Nephron progenitor cell (in vitro differentiated cells): ENCODE measurements at regions not wholly inside any gene's neighbourhood (a gene's known extent, or its start where the extent isn't known, plus 50 kb on each side); places are given as distances from the start of the nearest gene placed in this dataset.

Source experiments
- DNase-seq: peaks from one replicate; pipeline ENCODE4 v3.0.0; 2021
- H3K27ac Mint-ChIP-seq: 2 replicates; pipeline ENCODE4 v1.8.0; 2021; ENCODE audit warnings: mild to moderate bottlenecking, moderate library complexity, mixed read lengths
- H3K27me3 Mint-ChIP-seq: 2 replicates; pipeline ENCODE4 v1.8.0; 2021; ENCODE audit warnings: mild to moderate bottlenecking, low read depth, mixed read lengths; ENCODE audit not compliant: poor library complexity
- H3K36me3 Mint-ChIP-seq: 2 replicates; pipeline ENCODE4 v1.8.0; 2021; ENCODE audit warnings: low read depth, mixed read lengths
- H3K4me1 Mint-ChIP-seq: 2 replicates; pipeline ENCODE4 v1.8.0; 2021; ENCODE audit warnings: mixed read lengths
- H3K4me3 Mint-ChIP-seq: 2 replicates; pipeline ENCODE4 v1.8.0; 2021; ENCODE audit warnings: mild to moderate bottlenecking, moderate library complexity, mixed read lengths
- H3K9me3 Mint-ChIP-seq: 2 replicates; pipeline ENCODE4 v1.8.0; 2021; ENCODE audit warnings: mild to moderate bottlenecking, moderate library complexity, mixed read lengths
- CTCF ChIP-seq: fragments of 200-600 bp; sonication (generic); IDR thresholded peaks from 2 replicates; pipeline ENCODE4 v1.5.0; 2021; ENCODE audit warnings: antibody characterized with exemption

GRCh38 chr2:60175290-60175689, 378.2 kb downstream of the BCL11A start:
- H3K36me3 Mint-ChIP-seq, result no peaks in the 10 kb centered on the region
- H3K27me3 Mint-ChIP-seq, result no peaks in the 10 kb centered on the region
- no peaks in the 10 kb centered on the region for H3K4me1 Mint-ChIP-seq
- H3K9me3 Mint-ChIP-seq, result no peaks in the 10 kb centered on the region
- TF ChIP-seq CTCF, result no peak
- no peak overlapping the region for H3K27ac Mint-ChIP-seq
- no peak overlapping the region for H3K4me3 Mint-ChIP-seq
- no peak for DNase-seq

- no peak for TF ChIP-seq CTCF
- H3K27ac Mint-ChIP-seq, result no peak overlapping the region
- no peak overlapping the region for H3K4me3 Mint-ChIP-seq
- H3K27me3 Mint-ChIP-seq, result peaks cover 4% of the 10 kb centered on the region
- H3K9me3 Mint-ChIP-seq, result no peaks in the 10 kb centered on the region
- no peaks in the 10 kb centered on the region for H3K4me1 Mint-ChIP-seq
- DNase-seq, result no peak
- no peaks in the 10 kb centered on the region for H3K36me3 Mint-ChIP-seq
These were observed 379.3 kb downstream of the BCL11A start for GRCh38 chr2:60174146-60174545.

GRCh38 chr2:60172801-60173200, 380.7 kb downstream of the BCL11A start:
- no peaks in the 10 kb centered on the region for H3K4me1 Mint-ChIP-seq
- H3K4me3 Mint-ChIP-seq, result no peak overlapping the region
- H3K27me3 Mint-ChIP-seq, result peaks cover 4% of the 10 kb centered on the region
- DNase-seq, result no peak
- H3K36me3 Mint-ChIP-seq, result no peaks in the 10 kb centered on the region
- no peak for TF ChIP-seq CTCF
- H3K9me3 Mint-ChIP-seq, result no peaks in the 10 kb centered on the region
- H3K27ac Mint-ChIP-seq, result no peak overlapping the region

- no peaks in the 10 kb centered on the region for H3K36me3 Mint-ChIP-seq
- peaks cover 11% of the 10 kb centered on the region for H3K27me3 Mint-ChIP-seq
- H3K4me1 Mint-ChIP-seq, result peaks cover 3% of the 10 kb centered on the region
- TF ChIP-seq CTCF, result no peak
- no peaks in the 10 kb centered on the region for H3K9me3 Mint-ChIP-seq
- H3K27ac Mint-ChIP-seq, result no peak overlapping the region
- no peak for DNase-seq
- no peak overlapping the region for H3K4me3 Mint-ChIP-seq
These were observed 383.2 kb downstream of the BCL11A start for GRCh38 chr2:60170272-60170671.

- Mint-ChIP-seq H3K9me3 (no peaks in the 10 kb centered on the region), H3K27me3 (peaks cover 11% of the 10 kb centered on the region)
These were observed 385.2 kb downstream of the BCL11A start for GRCh38 chr2:60168247-60168646.

More at GRCh38 chr2:60168247-60168646, 385.2 kb downstream of the BCL11A start:
- no peak for DNase-seq
- no peak for TF ChIP-seq CTCF
- no peak overlapping the region for H3K27ac Mint-ChIP-seq
- H3K4me1 Mint-ChIP-seq, result peaks cover 13% of the 10 kb centered on the region
- no peak overlapping the region for H3K4me3 Mint-ChIP-seq
- no peaks in the 10 kb centered on the region for H3K36me3 Mint-ChIP-seq
